BJ (cell line): ENCODE measurements at regions not wholly inside any gene's neighbourhood (a gene's known extent, or its start where the extent isn't known, plus 50 kb on each side); places are given as distances from the start of the nearest gene placed in this dataset.

ENCODE experiments used
- CTCF ChIA-PET: fragments of 350-600 bp; formaldehyde crosslinking; extraction: SDS; loops from one replicate; lab custom pipeline; 2021; ENCODE audit warnings: antibody characterized with exemption, inconsistent platforms; lab: Yijun Ruan, JAX
- POLR2A ChIA-PET: fragments of 300-600 bp; sonication (Branson Sonifier 250); formaldehyde crosslinking; extraction: SDS; loops from one replicate; lab custom pipeline; 2021; ENCODE audit warnings: antibody characterized with exemption; lab: Charles Lee
- DNase-seq: peaks from one replicate; pipeline ENCODE4 v3.0.0-alpha.2; 2011; ENCODE audit warnings: low read depth
- H3K27me3 ChIP-seq: 2 replicates; pipeline ENCODE4 v1.6.0; 2011; ENCODE audit warnings: low read length; ENCODE audit not compliant: control insufficient read depth, insufficient read depth
- H3K36me3 ChIP-seq: 2 replicates; pipeline ENCODE4 v1.5.1; 2011; ENCODE audit warnings: low read length; ENCODE audit not compliant: control insufficient read depth, insufficient read depth
- H3K4me3 ChIP-seq: 2 replicates; pipeline ENCODE4 v1.5.1; 2011; ENCODE audit warnings: low read depth, mild to moderate bottlenecking, control low read depth, low read length
- CTCF ChIP-seq: IDR thresholded peaks from 2 replicates; pipeline ENCODE4 v1.5.1; 2011; ENCODE audit warnings: low read depth, mild to moderate bottlenecking, control low read depth, inconsistent platforms, low read length, moderate library complexity; ENCODE audit not compliant: insufficient read depth

GRCh38 chr6:145283856-145284255, 451.5 kb downstream of the EPM2A start:
- no peaks in the 10 kb centered on the region for H3K36me3 ChIP-seq
- CTCF ChIA-PET = no interaction called here
- DNase-seq = no peak
- POLR2A ChIA-PET = no interaction called here
- no peak overlapping the region for H3K4me3 ChIP-seq
- no peaks in the 10 kb centered on the region for H3K27me3 ChIP-seq
- TF ChIP-seq CTCF = no peak

- no peak overlapping the region for H3K4me3 ChIP-seq
- DNase-seq = no peak
- no peaks in the 10 kb centered on the region for H3K27me3 ChIP-seq
- H3K36me3 ChIP-seq = no peaks in the 10 kb centered on the region
- ChIA-PET POLR2A (no interaction called here), CTCF (interaction anchor here (1.7 kb wide), 1 partner anchor 12 kb away, joined by 3 read pairs; no protein-coding TSS in a partner anchor)
- TF ChIP-seq CTCF = no peak
Measured at GRCh38 chr6:145286916-145287315, 448.4 kb downstream of the EPM2A start.

GRCh38 chr6:145289573-145289972, 445.7 kb downstream of the EPM2A start:
- Histone ChIP-seq H3K36me3 (no peaks in the 10 kb centered on the region), H3K4me3 (no peak overlapping the region), H3K27me3 (no peaks in the 10 kb centered on the region)
- DNase-seq = no peak
- POLR2A ChIA-PET = no interaction called here
- CTCF ChIA-PET = interaction anchor here (1.5 kb wide), 1 partner anchor 20 kb away, joined by 4 read pairs; no protein-coding TSS in a partner anchor
- no peak for TF ChIP-seq CTCF

- CTCF ChIA-PET = no interaction called here
- POLR2A ChIA-PET = no interaction called here
- Histone ChIP-seq H3K27me3 (no peaks in the 10 kb centered on the region), H3K36me3 (no peaks in the 10 kb centered on the region), H3K4me3 (no peak overlapping the region)
- TF ChIP-seq CTCF = no peak
- DNase-seq = no peak
Measured at GRCh38 chr6:145290122-145290521, 445.2 kb downstream of the EPM2A start.

GRCh38 chr6:145292066-145292465, 443.3 kb downstream of the EPM2A start:
- POLR2A ChIA-PET = no interaction called here
- TF ChIP-seq CTCF = no peak
- no peaks in the 10 kb centered on the region for H3K36me3 ChIP-seq
- CTCF ChIA-PET = no interaction called here
- no peak overlapping the region for H3K4me3 ChIP-seq
- no peak for DNase-seq
- H3K27me3 ChIP-seq = no peaks in the 10 kb centered on the region
